ENCODE measurements at regions not wholly inside any gene's neighbourhood (a gene's known extent, or its start where the extent isn't known, plus 50 kb on each side); places are given as distances from the start of the nearest gene placed in this dataset.

GRCh38 chr2:129212299-129212958 lies 767.0 kb upstream of the RAB6C start:
- Histone ChIP-seq H3F3A (ENCODE audit: insufficient read depth) (no peaks in the 10 kb centered on the region), H3K9me3 (ENCODE audit: insufficient read depth, low read length) (no peaks in the 10 kb centered on the region)

DNA sequence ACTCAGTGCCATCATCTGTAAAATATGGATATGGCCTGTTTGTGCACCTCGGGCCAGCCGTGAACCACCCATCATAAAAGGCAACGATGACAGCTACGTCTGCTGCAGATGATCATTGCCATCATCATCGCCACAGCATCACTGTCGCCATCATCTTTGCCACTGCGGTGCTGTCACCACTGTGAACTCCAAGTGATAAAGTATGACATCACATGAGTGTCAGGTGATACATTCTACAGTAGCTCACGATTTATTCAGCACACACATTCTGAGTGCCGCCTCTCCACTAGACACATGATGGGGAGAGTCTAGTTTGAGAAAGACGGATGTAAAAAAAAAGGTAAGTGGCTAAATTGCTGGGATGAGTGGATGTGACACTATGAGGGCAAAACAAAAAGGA lies 755.4 kb upstream of the RAB6C start:
- Histone ChIP-seq H3K4me2 (ENCODE audit: low read depth, low read length, poor library complexity, severe bottlenecking) (no peak overlapping the region), H3F3A (ENCODE audit: insufficient read depth) (no peaks in the 10 kb centered on the region), H3K36me3 (ENCODE audit: low read length) (no peaks in the 10 kb centered on the region), H3K9me2 (replicated peaks; ENCODE audit: insufficient read depth, low read length) (no peaks in the 10 kb centered on the region), H3K27me3 (ENCODE audit: low read length) (no peaks in the 10 kb centered on the region), H2AFZ (ENCODE audit: low read depth, low read length, severe bottlenecking) (no peak overlapping the region), H3K27ac (ENCODE audit: low read depth, low read length) (no peak overlapping the region), H3K79me2 (ENCODE audit: insufficient read depth, low read length) (no peaks in the 10 kb centered on the region), H3K4me3 (ENCODE audit: insufficient read depth, low read length, poor library complexity, severe bottlenecking) (no peak overlapping the region), H3K9ac (ENCODE audit: low read length) (no peak overlapping the region), H3K9me3 (ENCODE audit: insufficient read depth, low read length) (no peaks in the 10 kb centered on the region), H4K20me1 (ENCODE audit: low read depth, low read length) (no peaks in the 10 kb centered on the region)
- TF ChIP-seq, protein P1, sequence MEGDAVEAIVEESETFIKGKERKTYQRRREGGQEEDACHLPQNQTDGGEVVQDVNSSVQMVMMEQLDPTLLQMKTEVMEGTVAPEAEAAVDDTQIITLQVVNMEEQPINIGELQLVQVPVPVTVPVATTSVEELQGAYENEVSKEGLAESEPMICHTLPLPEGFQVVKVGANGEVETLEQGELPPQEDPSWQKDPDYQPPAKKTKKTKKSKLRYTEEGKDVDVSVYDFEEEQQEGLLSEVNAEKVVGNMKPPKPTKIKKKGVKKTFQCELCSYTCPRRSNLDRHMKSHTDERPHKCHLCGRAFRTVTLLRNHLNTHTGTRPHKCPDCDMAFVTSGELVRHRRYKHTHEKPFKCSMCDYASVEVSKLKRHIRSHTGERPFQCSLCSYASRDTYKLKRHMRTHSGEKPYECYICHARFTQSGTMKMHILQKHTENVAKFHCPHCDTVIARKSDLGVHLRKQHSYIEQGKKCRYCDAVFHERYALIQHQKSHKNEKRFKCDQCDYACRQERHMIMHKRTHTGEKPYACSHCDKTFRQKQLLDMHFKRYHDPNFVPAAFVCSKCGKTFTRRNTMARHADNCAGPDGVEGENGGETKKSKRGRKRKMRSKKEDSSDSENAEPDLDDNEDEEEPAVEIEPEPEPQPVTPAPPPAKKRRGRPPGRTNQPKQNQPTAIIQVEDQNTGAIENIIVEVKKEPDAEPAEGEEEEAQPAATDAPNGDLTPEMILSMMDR (IDR thresholded peaks at IDR 0.05; ENCODE audit: insufficient read depth, low read length, poor library complexity, severe bottlenecking) = no peak
- TF ChIP-seq EZH2phosphoT487 (conservative IDR thresholded peaks at IDR 0.05; ENCODE audit: low read length) = no peak

More at GRCh38 chr2:129212299-129212958, 767.0 kb upstream of the RAB6C start:
- Histone ChIP-seq H3K79me2 (ENCODE audit: insufficient read depth, low read length) (no peaks in the 10 kb centered on the region), H3K27ac (ENCODE audit: low read depth, low read length) (no peak overlapping the region), H3K4me3 (ENCODE audit: insufficient read depth, low read length, poor library complexity, severe bottlenecking) (no peak overlapping the region), H3K36me3 (ENCODE audit: low read length) (no peaks in the 10 kb centered on the region), H3K27me3 (ENCODE audit: low read length) (no peaks in the 10 kb centered on the region), H3K4me2 (ENCODE audit: low read depth, low read length, poor library complexity, severe bottlenecking) (no peak overlapping the region), H2AFZ (ENCODE audit: low read depth, low read length, severe bottlenecking) (no peak overlapping the region), H3K9me2 (replicated peaks; ENCODE audit: insufficient read depth, low read length) (no peaks in the 10 kb centered on the region), H3K9ac (ENCODE audit: low read length) (no peak overlapping the region), H4K20me1 (ENCODE audit: low read depth, low read length) (no peaks in the 10 kb centered on the region)
- TF ChIP-seq EZH2phosphoT487 (conservative IDR thresholded peaks at IDR 0.05; ENCODE audit: low read length) = no peak
- TF ChIP-seq, protein P1 (IDR thresholded peaks at IDR 0.05; ENCODE audit: insufficient read depth, low read length, poor library complexity, severe bottlenecking) = no peak

DNA sequence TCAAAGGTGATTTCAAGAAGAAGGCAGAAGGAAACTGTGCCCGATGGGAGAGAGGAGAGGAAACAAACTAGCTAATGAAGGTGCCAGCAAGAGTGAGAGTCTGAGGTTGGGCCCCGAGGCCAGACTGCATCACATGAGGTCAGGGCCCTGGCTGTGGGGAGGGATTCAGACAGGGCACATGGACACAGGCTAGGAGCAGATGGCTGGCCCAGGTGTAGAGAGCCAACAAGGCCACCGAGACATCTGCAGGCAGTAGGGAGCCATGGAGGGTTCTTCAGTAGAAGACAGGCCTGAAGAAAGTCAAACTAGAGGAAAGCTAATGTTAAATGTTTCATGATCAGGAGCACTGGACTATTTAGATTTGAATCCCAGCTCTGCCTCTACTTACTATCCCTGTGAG lies 755.0 kb upstream of the RAB6C start:
- H3F3A ChIP-seq (ENCODE audit: insufficient read depth) = no peaks in the 10 kb centered on the region
- H3K79me2 ChIP-seq (ENCODE audit: insufficient read depth, low read length) = no peaks in the 10 kb centered on the region
- H3K27me3 ChIP-seq (ENCODE audit: low read length) = no peaks in the 10 kb centered on the region
- H3K27ac ChIP-seq (ENCODE audit: low read depth, low read length) = no peak overlapping the region
- no peak overlapping the region for H3K9ac ChIP-seq (ENCODE audit: low read length)
- TF ChIP-seq EZH2phosphoT487 (conservative IDR thresholded peaks at IDR 0.05; ENCODE audit: low read length) = no peak
- TF ChIP-seq, protein P1 (IDR thresholded peaks at IDR 0.05; ENCODE audit: insufficient read depth, low read length, poor library complexity, severe bottlenecking) = no peak
- no peaks in the 10 kb centered on the region for H3K9me2 ChIP-seq (replicated peaks; ENCODE audit: insufficient read depth, low read length)
- H4K20me1 ChIP-seq (ENCODE audit: low read depth, low read length) = no peaks in the 10 kb centered on the region
- no peaks in the 10 kb centered on the region for H3K36me3 ChIP-seq (ENCODE audit: low read length)
- no peak overlapping the region for H3K4me3 ChIP-seq (ENCODE audit: insufficient read depth, low read length, poor library complexity, severe bottlenecking)
- no peak overlapping the region for H3K4me2 ChIP-seq (ENCODE audit: low read depth, low read length, poor library complexity, severe bottlenecking)
- no peaks in the 10 kb centered on the region for H3K9me3 ChIP-seq (ENCODE audit: insufficient read depth, low read length)
- no peak overlapping the region for H2AFZ ChIP-seq (ENCODE audit: low read depth, low read length, severe bottlenecking)
